ENCODE measurements at regions not wholly inside any gene's neighbourhood (a gene's known extent, or its start where the extent isn't known, plus 50 kb on each side); places are given as distances from the start of the nearest gene placed in this dataset.

- no peak for TF ChIP-seq REST (IDR thresholded peaks at IDR 0.05)
Observed at GRCh38 chr13:64311112-64311511, 2895.5 kb upstream of the PCDH20 start (continued).

- no peak overlapping the region for H3K27ac ChIP-seq (ENCODE audit: low read depth in 1 of 2, low read length in 2 of 2)
- H3K4me1 ChIP-seq (ENCODE audit: control insufficient read depth in 4 of 4, insufficient read depth in 4 of 4, low read length in 3 of 4): no peaks in the 10 kb centered on the region
- H3K36me3 ChIP-seq (ENCODE audit: control insufficient read depth in 4 of 4, insufficient read depth in 3 of 4, low read depth in 1 of 4, low read length in 3 of 4): no peaks in the 10 kb centered on the region
- H3K9me3 ChIP-seq (ENCODE audit: control insufficient read depth in 4 of 4, low read length in 3 of 4): peaks cover 0 to 3% (median 0%) of the 10 kb centered on the region in 4 donors
- no peak overlapping the region for H3K9ac ChIP-seq (ENCODE audit: low read depth in 1 of 2, low read length in 2 of 2)
- no peak for TF ChIP-seq NR2F2 (IDR thresholded peaks at IDR 0.05)
- TF ChIP-seq RAD21 (IDR thresholded peaks at IDR 0.05): no peak
- TF ChIP-seq JUND (IDR thresholded peaks at IDR 0.05): no peak
- TF ChIP-seq EGR1 (IDR thresholded peaks at IDR 0.05; ENCODE audit: low read depth in 2 of 2): no peak
- no peak for TF ChIP-seq CTCF (IDR thresholded peaks at IDR 0.05; ENCODE audit: low read depth, low read length, missing input control)
- TF ChIP-seq FOXA1 (IDR thresholded peaks at IDR 0.05): no peak
- no peak for TF ChIP-seq ZBTB33 (IDR thresholded peaks at IDR 0.05)
- TF ChIP-seq ATF3 (IDR thresholded peaks at IDR 0.05): no peak
- TF ChIP-seq GABPA (IDR thresholded peaks at IDR 0.05 in 1 of 2, conservative IDR thresholded peaks at IDR 0.05 in 1 of 2): no peak
- no peak for TF ChIP-seq MAX (IDR thresholded peaks at IDR 0.05)
- no peak for TF ChIP-seq REST (IDR thresholded peaks at IDR 0.05)
- no peak for TF ChIP-seq HNF4G (IDR thresholded peaks at IDR 0.05)
- no peak for TF ChIP-seq TAF1 (conservative IDR thresholded peaks at IDR 0.05)
- TF ChIP-seq SP1 (IDR thresholded peaks at IDR 0.05): no peak
- TF ChIP-seq HNF4A (conservative IDR thresholded peaks at IDR 0.05): no peak
- no peak for TF ChIP-seq RXRA (IDR thresholded peaks at IDR 0.05)
- DNase-seq (ENCODE audit: low spot score): no peak
- no peak overlapping the region for H3K4me3 ChIP-seq (ENCODE audit: low read depth in 1 of 3, low read length in 3 of 3)
- H3K27me3 ChIP-seq (ENCODE audit: control insufficient read depth in 4 of 4, insufficient read depth in 4 of 4, low read length in 3 of 4): no peaks in the 10 kb centered on the region
Observed at GRCh38 chr13:64305246-64305645, 2889.6 kb upstream of the PCDH20 start.

All from liver (tissue), 7 donors.